GM21526 (cell line): ENCODE measurements at regions not wholly inside any gene's neighbourhood (a gene's known extent, or its start where the extent isn't known, plus 50 kb on each side); places are given as distances from the start of the nearest gene placed in this dataset.
A peak's percentile ranks its signal among the peaks of the same experiment; 100 is the strongest.
"Not testable (repeated sequence)": the region's sequence is repeated elsewhere in the genome, so short reads cannot be mapped to it uniquely, and the experiment has no call there.

ENCODE experiments used
- ATAC-seq: cut with Tn5 transposase; IDR thresholded peaks from one replicate; pipeline ENCODE4 v1.9.1; 2021; ENCODE audit warnings: moderate library complexity; ENCODE audit not compliant: unreplicated experiment, low FRiP score

GRCh38 chr21:28489821-28490350 lies 502.8 kb downstream of the LTN1 start:
- ATAC-seq, result no peak

GRCh38 chr21:28489162-28489561 lies 503.5 kb downstream of the LTN1 start:
- ATAC-seq, result no peak

GRCh38 chr21:28487455-28488070 lies 505.1 kb downstream of the LTN1 start:
- no peak for ATAC-seq

GRCh38 chr21:28485301-28486022 lies 507.2 kb downstream of the LTN1 start:
- no peak for ATAC-seq

- no peak for ATAC-seq
Observed at GRCh38 chr21:28483301-28484035, 509.2 kb downstream of the LTN1 start.

- no peak for ATAC-seq
Observed at GRCh38 chr21:28482657-28483056, 510.0 kb downstream of the LTN1 start.

GRCh38 chr21:28480470-28480869 lies 512.2 kb downstream of the LTN1 start:
- ATAC-seq, result no peak

GRCh38 chr21:28473530-28474220 lies 519.0 kb downstream of the LTN1 start:
- peak; percentile 75 for ATAC-seq

GRCh38 chr21:28472543-28472942 lies 520.1 kb downstream of the LTN1 start:
- not testable (repeated sequence) for ATAC-seq

GRCh38 chr21:28464988-28465387 lies 527.7 kb downstream of the LTN1 start:
- no peak for ATAC-seq

- no peak for ATAC-seq
Observed at GRCh38 chr21:28464095-28464494, 528.6 kb downstream of the LTN1 start.

GRCh38 chr21:28459193-28459592 lies 533.5 kb downstream of the LTN1 start:
- ATAC-seq, result no peak

- no peak for ATAC-seq
Observed at GRCh38 chr21:28458446-28458845, 534.2 kb downstream of the LTN1 start.

- ATAC-seq, result no peak
Observed at GRCh38 chr21:28455253-28455600, 537.5 kb downstream of the LTN1 start.

GRCh38 chr21:28454564-28455252 lies 538.0 kb downstream of the LTN1 start:
- ATAC-seq, result no peak

- no peak for ATAC-seq
Observed at GRCh38 chr21:28447462-28447861, 545.2 kb downstream of the LTN1 start.

- ATAC-seq, result no peak
Observed at GRCh38 chr21:28445141-28445830, 547.4 kb downstream of the LTN1 start.

- no peak for ATAC-seq
Observed at GRCh38 chr21:28444557-28444956, 548.1 kb downstream of the LTN1 start.

GRCh38 chr21:28444111-28444510 lies 548.6 kb downstream of the LTN1 start:
- no peak for ATAC-seq

- no peak for ATAC-seq
Observed at GRCh38 chr21:28442624-28443023, 550.1 kb downstream of the LTN1 start.
